ENCODE measurements at regions not wholly inside any gene's neighbourhood (a gene's known extent, or its start where the extent isn't known, plus 50 kb on each side); places are given as distances from the start of the nearest gene placed in this dataset.

GRCh38 chr6:168971549-168971948, 282.1 kb downstream of the THBS2 start:
- no peak for TF ChIP-seq POLR2A (IDR thresholded peaks at IDR 0.05)
- no peak for TF ChIP-seq CTCF (IDR thresholded peaks at IDR 0.05)

Measured in tibial nerve (tissue), 3 donors.